KMS-11 (cell line): ENCODE measurements at regions not wholly inside any gene's neighbourhood (a gene's known extent, or its start where the extent isn't known, plus 50 kb on each side); places are given as distances from the start of the nearest gene placed in this dataset.

Source experiments
- H2AFZ ChIP-seq: fragments of 200-600 bp; sonication (generic); 2 replicates; pipeline ENCODE4 v1.6.1; 2016; ENCODE audit warnings: antibody characterized with exemption, mixed run types, low read depth
- H3K27ac ChIP-seq: fragments of 200-600 bp; sonication (generic); 2 replicates; pipeline ENCODE4 v1.6.1; 2016; ENCODE audit warnings: mild to moderate bottlenecking, mixed run types
- H3K27me3 ChIP-seq: fragments of 200-600 bp; sonication (generic); 2 replicates; pipeline ENCODE4 v1.6.1; 2017; ENCODE audit warnings: mild to moderate bottlenecking, low read depth, mixed run types, moderate library complexity; ENCODE audit not compliant: insufficient read depth
- H3K36me3 ChIP-seq: fragments of 200-600 bp; sonication (generic); 2 replicates; pipeline ENCODE4 v1.6.1; 2017; ENCODE audit warnings: mild to moderate bottlenecking, mixed run types; ENCODE audit not compliant: insufficient read depth
- H3K4me1 ChIP-seq: fragments of 200-600 bp; sonication (generic); 2 replicates; pipeline ENCODE4 v1.6.1; 2016; ENCODE audit warnings: mild to moderate bottlenecking, low read depth, mixed run types; ENCODE audit not compliant: poor library complexity, severe bottlenecking
- H3K4me2 ChIP-seq: fragments of 200-600 bp; sonication (generic); 2 replicates; pipeline ENCODE4 v1.7.0; 2016; ENCODE audit warnings: mild to moderate bottlenecking, mixed run types
- H3K4me3 ChIP-seq: fragments of 200-600 bp; sonication (generic); IDR thresholded peaks from 2 replicates; pipeline ENCODE4 v1.6.1; 2017; ENCODE audit warnings: low read depth, low read length, mixed read lengths; ENCODE audit not compliant: insufficient read depth
- H3K79me2 ChIP-seq: fragments of 200-600 bp; sonication (generic); 2 replicates; pipeline ENCODE4 v1.6.1; 2016; ENCODE audit warnings: low read depth, mixed run types; ENCODE audit not compliant: insufficient read depth
- H3K9ac ChIP-seq: fragments of 200-600 bp; sonication (generic); 2 replicates; pipeline ENCODE4 v1.6.1; 2016; ENCODE audit warnings: mild to moderate bottlenecking, mixed run types
- H4K20me1 ChIP-seq: fragments of 200-600 bp; sonication (generic); 2 replicates; pipeline ENCODE4 v1.6.1; 2016; ENCODE audit warnings: mild to moderate bottlenecking, mixed run types; ENCODE audit not compliant: insufficient read depth
- CTCF ChIP-seq: fragments of 200-600 bp; sonication (generic); conservative IDR thresholded peaks from 2 replicates; pipeline ENCODE4 v1.6.1; 2017; ENCODE audit warnings: low read depth, mild to moderate bottlenecking, antibody characterized with exemption, low read length, moderate library complexity, mixed read lengths

- H4K20me1 ChIP-seq, result no peaks in the 10 kb centered on the region
- H3K36me3 ChIP-seq, result no peaks in the 10 kb centered on the region
- H3K4me3 ChIP-seq, result no peak overlapping the region
- no peaks in the 10 kb centered on the region for H3K4me1 ChIP-seq
- H2AFZ ChIP-seq, result no peak overlapping the region
- H3K9ac ChIP-seq, result no peak overlapping the region
- H3K27me3 ChIP-seq, result no peaks in the 10 kb centered on the region
- TF ChIP-seq CTCF, result no peak
- H3K79me2 ChIP-seq, result no peaks in the 10 kb centered on the region
- H3K4me2 ChIP-seq, result no peak overlapping the region
- H3K27ac ChIP-seq, result no peak overlapping the region
These were observed 89.9 kb upstream of the DSCAM start for GRCh38 chr21:40936771-40937261.

- Histone ChIP-seq H3K79me2 (no peaks in the 10 kb centered on the region), H3K9ac (no peak overlapping the region), H2AFZ (no peak overlapping the region), H3K27me3 (no peaks in the 10 kb centered on the region), H3K4me2 (no peak overlapping the region), H3K36me3 (no peaks in the 10 kb centered on the region), H3K4me1 (no peaks in the 10 kb centered on the region), H3K27ac (no peak overlapping the region), H4K20me1 (no peaks in the 10 kb centered on the region), H3K4me3 (no peak overlapping the region)
- no peak for TF ChIP-seq CTCF
These were observed 91.1 kb upstream of the DSCAM start for GRCh38 chr21:40938078-40938477.

GRCh38 chr21:40938611-40939010, 91.7 kb upstream of the DSCAM start:
- H3K27ac ChIP-seq, result no peak overlapping the region
- no peak overlapping the region for H3K4me2 ChIP-seq
- H3K4me3 ChIP-seq, result no peak overlapping the region
- H3K27me3 ChIP-seq, result no peaks in the 10 kb centered on the region
- H3K79me2 ChIP-seq, result no peaks in the 10 kb centered on the region
- no peak for TF ChIP-seq CTCF
- H3K4me1 ChIP-seq, result no peaks in the 10 kb centered on the region
- no peaks in the 10 kb centered on the region for H3K36me3 ChIP-seq
- H4K20me1 ChIP-seq, result no peaks in the 10 kb centered on the region
- no peak overlapping the region for H3K9ac ChIP-seq
- no peak overlapping the region for H2AFZ ChIP-seq

GRCh38 chr21:40947713-40948112, 100.8 kb upstream of the DSCAM start:
- Histone ChIP-seq H3K79me2 (no peaks in the 10 kb centered on the region), H4K20me1 (no peaks in the 10 kb centered on the region), H3K36me3 (no peaks in the 10 kb centered on the region), H3K4me1 (no peaks in the 10 kb centered on the region), H3K27me3 (no peaks in the 10 kb centered on the region; the same call in 1 of the 2 replicates), H3K27ac (no peak overlapping the region), H3K4me2 (no peak overlapping the region), H3K4me3 (no peak overlapping the region), H2AFZ (no peak overlapping the region), H3K9ac (no peak overlapping the region)
- TF ChIP-seq CTCF, result no peak
